ENCODE measurements at regions not wholly inside any gene's neighbourhood (a gene's known extent, or its start where the extent isn't known, plus 50 kb on each side); places are given as distances from the start of the nearest gene placed in this dataset.

GRCh38 chr5:154588091-154588774, 110.2 kb upstream of the HAND1 start:
- intact Hi-C loops (cut with micrococcal nuclease; ENCODE audit: unreplicated experiment), result no loop called here
- Histone ChIP-seq H3K4me3 (ENCODE audit: low read depth, low read length, poor library complexity, severe bottlenecking) (no peak overlapping the region), H2AFZ (ENCODE audit: low read length) (no peak overlapping the region), H3K36me3 (ENCODE audit: insufficient read depth, low read length) (no peaks in the 10 kb centered on the region), H3K4me1 (ENCODE audit: insufficient read depth, low read length, poor library complexity, severe bottlenecking) (no peaks in the 10 kb centered on the region), H3K9me3 (ENCODE audit: low read length) (no peaks in the 10 kb centered on the region), H3K9me2 (ENCODE audit: insufficient read depth, low read length) (no peaks in the 10 kb centered on the region), H3K4me2 (ENCODE audit: low read length) (no peak overlapping the region), H4K20me1 (ENCODE audit: insufficient read depth, low read length) (no peaks in the 10 kb centered on the region), H3K79me2 (ENCODE audit: insufficient read depth, low read depth, low read length) (no peaks in the 10 kb centered on the region), H3K27ac (ENCODE audit: low read depth, low read length, poor library complexity, severe bottlenecking) (no peak overlapping the region)
- ChIA-PET POLR2A (no interaction called here), CTCF (ENCODE audit: unreplicated experiment) (no interaction called here)
- BruUV-seq (replicated peaks), result no TSS peak
- no peak for DNase-seq (ENCODE audit: low spot score)
- no peak for TF ChIP-seq EZH2phosphoT487 (IDR thresholded peaks at IDR 0.05; ENCODE audit: borderline replicate concordance, low read depth, low read length)
- TF ChIP-seq, protein P1, sequence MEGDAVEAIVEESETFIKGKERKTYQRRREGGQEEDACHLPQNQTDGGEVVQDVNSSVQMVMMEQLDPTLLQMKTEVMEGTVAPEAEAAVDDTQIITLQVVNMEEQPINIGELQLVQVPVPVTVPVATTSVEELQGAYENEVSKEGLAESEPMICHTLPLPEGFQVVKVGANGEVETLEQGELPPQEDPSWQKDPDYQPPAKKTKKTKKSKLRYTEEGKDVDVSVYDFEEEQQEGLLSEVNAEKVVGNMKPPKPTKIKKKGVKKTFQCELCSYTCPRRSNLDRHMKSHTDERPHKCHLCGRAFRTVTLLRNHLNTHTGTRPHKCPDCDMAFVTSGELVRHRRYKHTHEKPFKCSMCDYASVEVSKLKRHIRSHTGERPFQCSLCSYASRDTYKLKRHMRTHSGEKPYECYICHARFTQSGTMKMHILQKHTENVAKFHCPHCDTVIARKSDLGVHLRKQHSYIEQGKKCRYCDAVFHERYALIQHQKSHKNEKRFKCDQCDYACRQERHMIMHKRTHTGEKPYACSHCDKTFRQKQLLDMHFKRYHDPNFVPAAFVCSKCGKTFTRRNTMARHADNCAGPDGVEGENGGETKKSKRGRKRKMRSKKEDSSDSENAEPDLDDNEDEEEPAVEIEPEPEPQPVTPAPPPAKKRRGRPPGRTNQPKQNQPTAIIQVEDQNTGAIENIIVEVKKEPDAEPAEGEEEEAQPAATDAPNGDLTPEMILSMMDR (conservative IDR thresholded peaks at IDR 0.05; ENCODE audit: low read length), result no peak

DNA sequence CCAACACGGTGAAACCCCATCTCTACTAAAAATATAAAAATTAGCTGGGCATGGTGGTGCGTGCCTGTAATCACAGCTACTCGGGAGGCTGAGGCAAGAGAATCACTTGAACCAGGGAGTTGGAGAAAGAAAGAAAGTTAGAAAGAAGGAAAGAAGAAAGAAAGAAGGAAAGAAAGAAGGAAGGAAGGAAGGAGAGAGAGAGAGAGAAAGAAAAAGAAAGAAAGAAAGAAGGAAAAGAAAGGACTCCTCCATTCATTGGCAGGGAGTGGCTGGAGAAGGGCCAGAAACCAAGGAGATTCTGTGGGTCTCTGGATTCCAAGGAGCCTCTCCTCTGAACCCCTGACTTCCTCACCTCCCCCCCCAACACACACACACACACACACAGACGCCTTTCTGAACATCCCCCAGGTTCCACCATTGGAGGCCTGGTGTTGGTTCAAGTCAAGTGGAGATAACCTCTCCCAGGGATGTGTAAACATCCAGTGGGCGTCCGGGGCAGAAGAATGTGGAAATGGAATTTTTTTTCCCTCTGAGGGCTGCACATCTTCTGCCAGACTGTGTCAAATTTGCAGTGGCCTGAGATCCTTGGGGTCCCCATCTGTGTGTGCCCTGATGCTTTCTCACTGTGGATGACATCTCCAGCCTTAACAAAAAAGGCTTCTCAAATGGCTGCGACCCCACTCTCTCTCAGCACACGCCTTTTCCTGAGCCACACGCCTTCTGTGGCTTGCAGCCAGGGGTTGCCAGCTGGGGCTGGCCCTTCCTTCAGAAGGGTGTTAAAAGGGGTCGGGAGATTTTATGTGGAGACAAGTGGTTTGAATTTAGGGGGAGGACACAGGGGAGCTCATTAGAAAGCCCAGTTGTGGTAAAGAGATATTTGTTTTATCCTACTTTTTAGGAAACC, 109.3 kb upstream of the HAND1 start:
- no peak overlapping the region for H3K4me2 ChIP-seq (ENCODE audit: low read length)
- H3K9me3 ChIP-seq (ENCODE audit: low read length), result no peaks in the 10 kb centered on the region
- POLR2A ChIA-PET, result interaction anchor here (0.6 to 1.0 kb wide), 3 partner anchors 16 to 501 kb away, joined by 3 to 9 read pairs (median 6); no protein-coding TSS in a partner anchor
- no peaks in the 10 kb centered on the region for H4K20me1 ChIP-seq (ENCODE audit: insufficient read depth, low read length)
- CTCF ChIA-PET (ENCODE audit: unreplicated experiment), result no interaction called here
- H3K4me3 ChIP-seq (ENCODE audit: low read depth, low read length, poor library complexity, severe bottlenecking), result no peak overlapping the region
- no peak for DNase-seq (ENCODE audit: low spot score)
- intact Hi-C loops (cut with micrococcal nuclease; ENCODE audit: unreplicated experiment), result no loop called here
- no TSS peak for BruUV-seq (replicated peaks)
- H3K36me3 ChIP-seq (ENCODE audit: insufficient read depth, low read length), result no peaks in the 10 kb centered on the region
- no peaks in the 10 kb centered on the region for H3K9me2 ChIP-seq (ENCODE audit: insufficient read depth, low read length)
- H3K27ac ChIP-seq (ENCODE audit: low read depth, low read length, poor library complexity, severe bottlenecking), result no peak overlapping the region
- no peak overlapping the region for H2AFZ ChIP-seq (ENCODE audit: low read length)
- no peaks in the 10 kb centered on the region for H3K79me2 ChIP-seq (ENCODE audit: insufficient read depth, low read depth, low read length)
- no peaks in the 10 kb centered on the region for H3K4me1 ChIP-seq (ENCODE audit: insufficient read depth, low read length, poor library complexity, severe bottlenecking)
- TF ChIP-seq, protein P1 (conservative IDR thresholded peaks at IDR 0.05; ENCODE audit: low read length), result no peak
- no peak for TF ChIP-seq EZH2phosphoT487 (IDR thresholded peaks at IDR 0.05; ENCODE audit: borderline replicate concordance, low read depth, low read length)

Data from OCI-LY7 (cell line).